ENCODE measurements at regions not wholly inside any gene's neighbourhood (a gene's known extent, or its start where the extent isn't known, plus 50 kb on each side); places are given as distances from the start of the nearest gene placed in this dataset.

DNA sequence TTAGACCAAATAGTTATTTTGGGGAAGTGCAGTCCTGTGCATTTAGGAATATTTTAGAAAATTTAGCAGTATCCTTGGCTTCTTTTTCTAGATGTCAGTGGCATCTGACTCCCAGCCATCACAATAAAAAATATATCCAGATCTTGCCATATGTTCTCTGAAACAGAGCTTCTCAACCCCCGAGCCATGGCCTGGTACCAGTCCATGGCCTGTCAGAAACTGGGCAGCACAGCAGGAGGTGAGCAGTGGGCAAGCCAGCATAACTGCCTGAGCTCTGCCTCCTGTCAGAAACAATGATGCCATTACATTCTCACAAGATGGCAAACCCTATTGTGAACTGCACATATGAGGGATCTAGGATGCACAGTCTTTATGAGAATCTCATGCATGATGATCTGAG, 480.0 kb downstream of the LRRIQ3 start:
- Histone ChIP-seq H2AFZ (ENCODE audit: control insufficient read depth, low read depth, low read length) (no peak overlapping the region), H3K36me3 (ENCODE audit: control insufficient read depth in 2 of 2, insufficient read depth in 2 of 2, low read length in 1 of 2) (no peaks in the 10 kb centered on the region), H3K4me1 (ENCODE audit: control insufficient read depth, insufficient read depth, low read length) (no peaks in the 10 kb centered on the region), H3K27ac (ENCODE audit: control insufficient read depth, insufficient read depth) (no peak overlapping the region), H3K4me2 (ENCODE audit: control insufficient read depth, insufficient read depth) (no peak overlapping the region), H3K27me3 (replicated peaks in 1 of 2; ENCODE audit: control insufficient read depth in 2 of 2, insufficient read depth in 2 of 2, low read length in 1 of 2) (no peaks in the 10 kb centered on the region), H4K20me1 (ENCODE audit: control insufficient read depth, insufficient read depth) (no peaks in the 10 kb centered on the region), H3K79me2 (ENCODE audit: control insufficient read depth, insufficient read depth, low read length) (no peaks in the 10 kb centered on the region), H3K4me3 (no peak overlapping the region), H3K9me3 (replicated peaks; ENCODE audit: control insufficient read depth, insufficient read depth, low read length) (no peaks in the 10 kb centered on the region), H3K9ac (ENCODE audit: control insufficient read depth, insufficient read depth, low read length) (no peak overlapping the region)
- FAIRE-seq (no peak), ATAC-seq (no peak), DNase-seq (ENCODE audit: low read depth, low spot score) (no peak)
- ChIA-PET CTCF (no interaction called here), SMC1A (ENCODE audit: uncharacterized antibody, unreplicated experiment) (no interaction called here), POLR2A (no interaction called here), RAD21 (ENCODE audit: unreplicated experiment) (no interaction called here)
- WGBS (ENCODE audit: insufficient coverage, insufficient replicate concordance, low lambda C conversion rate, missing lambda C conversion rate): 0% methylated on average over 1 of the region's 1 CpG
- intact Hi-C loops (cut with micrococcal nuclease; ENCODE audit: unreplicated experiment): no loop called here
- no TSS peak for BruUV-seq (replicated peaks)
- in situ Hi-C loops (cut with MboI): no loop called here
- TF ChIP-seq, protein P1, sequence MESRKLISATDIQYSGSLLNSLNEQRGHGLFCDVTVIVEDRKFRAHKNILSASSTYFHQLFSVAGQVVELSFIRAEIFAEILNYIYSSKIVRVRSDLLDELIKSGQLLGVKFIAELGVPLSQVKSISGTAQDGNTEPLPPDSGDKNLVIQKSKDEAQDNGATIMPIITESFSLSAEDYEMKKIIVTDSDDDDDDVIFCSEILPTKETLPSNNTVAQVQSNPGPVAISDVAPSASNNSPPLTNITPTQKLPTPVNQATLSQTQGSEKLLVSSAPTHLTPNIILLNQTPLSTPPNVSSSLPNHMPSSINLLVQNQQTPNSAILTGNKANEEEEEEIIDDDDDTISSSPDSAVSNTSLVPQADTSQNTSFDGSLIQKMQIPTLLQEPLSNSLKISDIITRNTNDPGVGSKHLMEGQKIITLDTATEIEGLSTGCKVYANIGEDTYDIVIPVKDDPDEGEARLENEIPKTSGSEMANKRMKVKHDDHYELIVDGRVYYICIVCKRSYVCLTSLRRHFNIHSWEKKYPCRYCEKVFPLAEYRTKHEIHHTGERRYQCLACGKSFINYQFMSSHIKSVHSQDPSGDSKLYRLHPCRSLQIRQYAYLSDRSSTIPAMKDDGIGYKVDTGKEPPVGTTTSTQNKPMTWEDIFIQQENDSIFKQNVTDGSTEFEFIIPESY (IDR thresholded peaks at IDR 0.05): no peak
- no peak for TF ChIP-seq TCF3 (IDR thresholded peaks at IDR 0.05; ENCODE audit: borderline replicate concordance, insufficient read depth, low read depth, low read length)
- TF ChIP-seq HDGF (IDR thresholded peaks at IDR 0.05): no peak
- no peak for TF ChIP-seq REST (IDR thresholded peaks at IDR 0.05; ENCODE audit: low read depth, low read length)
- TF ChIP-seq HDAC6 (IDR thresholded peaks at IDR 0.05; ENCODE audit: unreplicated experiment): no peak
- no peak for TF ChIP-seq IRF3 (IDR thresholded peaks at IDR 0.05)
- no peak for TF ChIP-seq MTA3 (IDR thresholded peaks at IDR 0.05; ENCODE audit: borderline replicate concordance, low read length)
- no peak for TF ChIP-seq SRF (IDR thresholded peaks at IDR 0.05; ENCODE audit: low read depth in 2 of 2, low read length in 2 of 2)
- TF ChIP-seq CBFB (IDR thresholded peaks at IDR 0.05; ENCODE audit: low read depth): no peak
- TF ChIP-seq PAX5 (IDR thresholded peaks at IDR 0.05; ENCODE audit: borderline replicate concordance, low read depth, low read length): no peak
- no peak for TF ChIP-seq SP1 (IDR thresholded peaks at IDR 0.05; ENCODE audit: low read depth, low read length)
- TF ChIP-seq CEBPZ (IDR thresholded peaks at IDR 0.05; ENCODE audit: low read depth, low read length): no peak
- no peak for TF ChIP-seq EED (IDR thresholded peaks at IDR 0.05; ENCODE audit: low read depth)
- TF ChIP-seq, protein P2, sequence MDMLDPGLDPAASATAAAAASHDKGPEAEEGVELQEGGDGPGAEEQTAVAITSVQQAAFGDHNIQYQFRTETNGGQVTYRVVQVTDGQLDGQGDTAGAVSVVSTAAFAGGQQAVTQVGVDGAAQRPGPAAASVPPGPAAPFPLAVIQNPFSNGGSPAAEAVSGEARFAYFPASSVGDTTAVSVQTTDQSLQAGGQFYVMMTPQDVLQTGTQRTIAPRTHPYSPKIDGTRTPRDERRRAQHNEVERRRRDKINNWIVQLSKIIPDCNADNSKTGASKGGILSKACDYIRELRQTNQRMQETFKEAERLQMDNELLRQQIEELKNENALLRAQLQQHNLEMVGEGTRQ (IDR thresholded peaks at IDR 0.05; ENCODE audit: borderline replicate concordance, low read depth, low read length): no peak
